RCC 7860 (cell line): ENCODE measurements at regions not wholly inside any gene's neighbourhood (a gene's known extent, or its start where the extent isn't known, plus 50 kb on each side); places are given as distances from the start of the nearest gene placed in this dataset.
"Not testable (repeated sequence)": the region's sequence is repeated elsewhere in the genome, so short reads cannot be mapped to it uniquely, and the experiment has no call there.

Experiments
- DNase-seq: peaks from one replicate; pipeline ENCODE4 v3.0.0-alpha.2; 2015; ENCODE audit warnings: low spot score
- FAIRE-seq: peaks from 2 replicates; lab custom pipeline; 2012; peaks lifted over from hg19 to GRCh38; lab: Jason Lieb, UNC

DNA sequence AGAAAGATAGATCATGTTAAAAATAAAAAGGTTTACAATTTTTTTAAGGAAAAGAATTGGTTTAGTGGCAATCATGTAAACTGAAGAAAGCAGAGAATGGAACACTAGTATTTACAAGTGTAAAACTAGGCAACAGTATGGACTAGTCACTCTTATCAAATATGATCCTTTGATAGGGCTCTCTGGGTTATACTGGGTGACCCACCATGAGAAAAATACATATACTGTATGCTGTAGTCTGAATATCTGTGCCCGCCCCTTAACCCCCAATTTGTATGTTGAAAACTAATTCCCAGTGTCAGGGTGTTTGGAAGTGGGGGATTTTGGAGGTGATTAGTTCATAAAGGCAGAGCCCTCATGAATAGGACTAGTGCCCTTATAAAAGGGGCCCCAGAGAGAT lies 236.8 kb upstream of the TARS1 start:
- FAIRE-seq = no peak

DNA sequence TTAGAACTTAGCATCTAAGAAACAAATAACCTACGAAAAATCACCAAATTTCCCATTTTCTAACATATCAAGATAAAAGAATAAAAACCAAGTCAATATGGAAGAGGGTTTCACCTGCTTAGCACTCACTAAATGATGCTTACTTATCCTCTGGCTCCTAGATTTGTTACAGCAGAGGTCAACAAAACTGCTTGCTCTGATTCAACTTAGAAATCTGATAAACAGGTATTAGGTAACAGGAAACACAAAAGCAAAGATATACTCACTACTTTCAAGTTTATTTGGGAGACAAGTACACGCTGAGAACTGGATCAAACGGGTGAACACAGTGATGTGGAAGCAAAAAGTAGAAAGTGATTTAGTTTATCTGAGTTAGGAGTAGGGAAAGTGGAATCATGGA lies 235.7 kb upstream of the TARS1 start:
- FAIRE-seq (no peak), DNase-seq (no peak)

More for the DNA sequence above, 236.8 kb upstream of the TARS1 start:
- no peak for DNase-seq

DNA sequence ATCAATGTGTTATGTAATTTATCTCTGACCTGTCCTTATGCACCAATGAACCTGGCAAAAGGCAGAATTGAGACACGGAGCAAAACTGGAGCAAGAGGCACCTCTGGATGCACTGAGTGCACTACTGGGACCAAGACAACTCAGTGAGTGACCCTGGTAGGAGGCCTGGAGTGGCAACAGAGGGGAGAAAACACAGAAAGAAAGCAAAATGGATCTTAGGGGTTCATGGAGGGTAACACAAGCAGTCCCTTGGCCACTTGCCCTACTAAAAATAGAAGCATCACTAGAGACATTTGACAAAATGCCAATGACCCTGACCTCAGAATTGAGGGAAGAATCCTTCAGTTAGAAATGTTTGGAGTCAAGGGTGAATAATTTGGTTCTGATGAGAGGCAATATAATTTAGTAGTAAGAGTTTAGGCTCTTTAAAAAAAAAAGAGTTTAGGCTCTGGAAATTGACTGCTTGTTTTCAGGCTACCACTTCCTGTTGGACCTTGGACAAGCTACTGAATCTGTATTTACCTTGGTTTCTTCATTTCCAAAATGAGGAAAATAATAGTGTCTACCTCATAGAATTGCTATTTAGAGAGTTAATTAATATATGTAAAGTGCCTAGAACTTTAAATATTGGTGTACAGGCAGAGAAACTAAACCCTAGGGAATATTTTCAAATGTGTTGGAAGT lies 234.9 kb upstream of the TARS1 start:
- FAIRE-seq (no peak), DNase-seq (no peak)

DNA sequence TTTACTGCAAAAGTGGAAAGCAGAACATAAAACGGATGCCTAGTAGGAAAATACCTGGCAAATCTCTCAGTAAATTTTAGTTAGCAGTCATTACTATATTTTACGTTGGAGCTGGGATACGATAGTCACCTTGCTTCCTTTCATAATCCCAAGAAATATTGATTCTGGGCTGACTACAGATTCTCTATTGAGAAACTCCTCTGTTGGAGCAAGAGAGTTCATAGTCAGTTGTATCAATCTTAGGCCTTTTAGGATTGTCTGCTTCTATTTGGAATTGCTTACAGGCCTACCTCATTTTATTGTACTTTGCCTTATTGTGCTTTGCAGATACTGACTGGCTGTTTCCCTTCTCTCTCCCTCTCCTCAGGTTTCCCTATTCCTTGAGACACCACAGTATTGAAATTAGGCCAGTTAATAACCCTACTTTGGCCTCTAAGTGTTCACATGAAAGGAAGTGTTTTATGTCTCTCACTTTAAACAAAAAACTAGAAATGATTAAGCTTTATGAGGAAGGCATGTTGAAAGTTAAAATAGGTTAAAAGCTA lies 233.7 kb upstream of the TARS1 start:
- FAIRE-seq (no peak), DNase-seq (no peak)

DNA sequence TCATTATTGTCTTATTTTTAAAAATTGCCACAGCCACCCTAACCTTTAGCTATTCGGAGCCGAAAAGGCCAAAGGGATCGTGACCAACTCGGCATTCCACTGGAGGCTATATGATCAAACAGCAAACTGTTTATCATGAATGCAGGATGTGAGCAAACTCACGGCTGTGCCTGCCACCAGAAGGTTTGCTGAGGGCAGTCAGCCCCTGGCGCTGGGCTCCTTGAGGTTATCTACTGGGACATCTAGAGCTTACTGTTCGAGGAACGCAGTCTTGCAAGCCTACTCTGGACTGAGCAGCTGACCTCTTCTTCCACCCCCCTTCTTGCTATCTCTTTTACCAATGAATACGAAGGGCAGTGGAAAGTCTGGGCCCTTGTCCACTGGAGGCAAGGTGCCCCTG lies 231.5 kb upstream of the TARS1 start:
- FAIRE-seq (no peak), DNase-seq (no peak)

DNA sequence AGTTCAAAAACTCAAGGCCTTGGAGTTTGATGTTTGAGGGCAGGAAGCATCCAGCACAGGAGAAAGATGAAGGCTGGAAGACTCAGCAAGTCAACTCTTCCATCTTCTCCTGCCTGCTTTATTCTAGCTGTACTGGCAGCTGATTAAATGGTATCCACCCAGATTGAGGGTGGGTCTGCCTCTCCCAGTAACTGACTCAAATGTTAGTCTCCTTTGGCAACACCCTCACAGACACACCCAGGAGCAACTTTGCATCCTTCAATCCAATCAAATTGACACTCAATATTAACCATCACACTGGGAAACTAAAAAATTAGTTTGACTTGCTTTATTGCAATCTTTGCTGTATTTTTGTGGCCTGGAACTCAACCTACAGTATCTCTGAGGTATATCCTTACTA lies 230.5 kb upstream of the TARS1 start:
- DNase-seq, FAIRE-seq: not testable (repeated sequence)

DNA sequence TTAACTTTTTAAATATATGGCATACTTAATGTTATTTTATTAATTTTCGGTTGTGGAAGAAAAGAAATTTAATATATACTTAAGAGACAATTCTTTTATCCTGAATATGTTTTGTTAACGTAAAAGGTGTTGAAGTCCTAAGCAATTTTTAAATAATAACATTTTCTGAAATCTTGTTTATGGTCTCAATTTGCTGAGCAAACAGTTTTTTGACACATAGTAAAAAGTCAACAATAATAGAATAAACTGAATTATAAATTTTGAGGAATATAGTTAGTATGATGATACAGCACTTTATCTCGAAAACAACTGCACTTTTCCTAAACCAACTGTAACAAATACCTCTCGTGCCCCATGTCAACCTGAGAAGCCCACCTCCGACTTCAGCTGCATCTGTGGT lies 229.8 kb upstream of the TARS1 start:
- DNase-seq = no peak
- FAIRE-seq = peak; percentile 66

DNA sequence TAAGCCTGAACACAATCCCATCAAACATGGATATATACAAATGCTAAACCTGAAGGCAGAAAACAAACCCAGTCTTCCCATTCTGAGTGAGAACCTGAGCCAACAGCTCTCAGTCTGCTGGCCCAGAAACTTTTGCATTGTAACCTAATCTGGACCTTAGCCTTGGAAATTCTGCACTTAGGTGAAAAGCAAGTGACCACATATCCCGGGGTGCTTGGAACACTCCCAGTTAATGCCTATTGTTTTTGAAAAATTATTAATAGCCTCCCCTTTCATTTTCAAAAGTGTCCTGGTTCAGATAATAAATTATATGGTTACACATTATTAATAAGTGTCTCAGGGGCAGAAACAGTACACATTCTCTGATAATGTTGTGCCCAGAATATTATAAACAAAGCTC lies 228.3 kb upstream of the TARS1 start:
- FAIRE-seq (no peak), DNase-seq (no peak)

DNA sequence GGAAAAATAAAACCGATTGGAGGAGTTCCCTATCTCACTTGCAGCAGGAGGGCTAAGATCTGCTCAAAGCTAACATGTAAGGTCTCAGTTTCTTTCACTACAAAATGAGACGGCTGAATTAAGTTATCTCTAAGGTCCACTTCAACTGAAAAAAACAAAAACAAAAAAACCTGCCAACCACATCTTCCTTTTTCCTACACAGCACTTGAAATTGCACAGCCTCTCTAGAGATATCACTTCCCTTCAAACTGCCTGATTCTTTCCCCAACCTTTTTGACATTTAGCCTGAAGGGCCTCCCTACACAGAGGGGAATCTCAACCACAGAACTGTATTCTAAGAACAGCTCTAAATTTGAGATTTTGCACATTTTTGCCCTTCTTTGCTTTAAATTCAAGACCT lies 227.9 kb upstream of the TARS1 start:
- FAIRE-seq = no peak
- no peak for DNase-seq

DNA sequence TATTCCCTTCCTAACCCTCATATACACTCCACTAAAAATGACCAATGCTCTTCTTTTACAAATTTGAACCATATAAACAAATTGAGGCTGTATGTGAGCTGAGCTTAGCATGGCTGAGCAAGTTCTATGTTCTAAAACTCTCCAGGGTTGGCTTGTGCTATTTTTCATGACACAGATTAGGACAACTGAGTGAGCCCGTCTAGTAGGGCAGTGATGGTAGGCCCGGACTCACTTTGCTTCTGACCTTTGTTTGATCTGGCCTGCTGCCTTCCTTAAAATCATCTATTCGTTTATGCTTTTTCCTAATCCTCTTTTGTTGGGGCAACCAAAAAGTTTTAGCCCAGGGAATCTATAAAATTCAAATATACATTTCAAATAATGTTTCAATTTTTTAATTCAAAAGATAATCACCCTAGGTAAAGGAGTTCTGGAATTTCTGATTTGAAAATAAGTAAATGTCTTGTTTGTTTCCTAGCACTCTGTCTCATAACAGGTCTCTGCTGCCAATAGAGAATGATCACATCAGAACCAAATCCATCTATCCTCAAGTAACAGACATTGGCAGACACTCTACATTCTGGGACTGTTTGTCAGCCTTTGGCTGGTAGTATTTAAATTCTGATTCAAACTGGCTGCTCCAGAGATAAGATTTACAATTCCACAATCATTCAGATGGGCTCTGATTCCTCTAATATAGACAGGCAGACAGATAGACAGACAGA lies 217.0 kb upstream of the TARS1 start:
- FAIRE-seq (no peak), DNase-seq (no peak)

DNA sequence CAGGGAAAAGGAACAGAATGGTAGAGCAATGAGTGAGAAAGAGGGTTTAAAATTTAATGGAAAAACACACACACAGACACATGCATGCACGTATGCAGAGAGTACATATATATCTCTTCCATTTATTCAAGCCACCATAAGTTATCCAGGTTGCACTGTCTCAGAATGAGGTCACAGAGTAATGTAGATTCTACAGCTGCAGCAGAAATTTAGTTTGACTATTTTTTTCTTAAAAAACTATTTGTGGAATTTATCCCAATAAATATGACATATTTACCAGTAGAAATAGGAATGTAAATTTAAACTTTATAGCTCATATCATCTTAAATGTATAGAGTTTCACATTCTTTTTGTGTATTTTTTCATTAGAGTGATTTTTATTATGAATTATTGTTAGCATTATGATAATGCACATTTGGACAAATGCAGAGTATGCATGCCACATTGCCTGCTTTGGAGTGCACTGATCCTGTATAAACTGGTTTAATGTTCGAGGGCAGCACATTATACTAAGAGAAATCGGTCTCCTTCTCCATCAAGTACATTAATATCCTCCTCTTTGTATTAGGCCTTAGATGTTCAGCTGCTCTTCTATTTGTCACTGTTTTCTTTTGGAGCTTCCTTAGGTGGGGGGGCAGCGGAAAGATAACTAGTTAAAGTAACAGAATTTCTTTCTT lies 216.3 kb upstream of the TARS1 start:
- FAIRE-seq = no peak
- no peak for DNase-seq

DNA sequence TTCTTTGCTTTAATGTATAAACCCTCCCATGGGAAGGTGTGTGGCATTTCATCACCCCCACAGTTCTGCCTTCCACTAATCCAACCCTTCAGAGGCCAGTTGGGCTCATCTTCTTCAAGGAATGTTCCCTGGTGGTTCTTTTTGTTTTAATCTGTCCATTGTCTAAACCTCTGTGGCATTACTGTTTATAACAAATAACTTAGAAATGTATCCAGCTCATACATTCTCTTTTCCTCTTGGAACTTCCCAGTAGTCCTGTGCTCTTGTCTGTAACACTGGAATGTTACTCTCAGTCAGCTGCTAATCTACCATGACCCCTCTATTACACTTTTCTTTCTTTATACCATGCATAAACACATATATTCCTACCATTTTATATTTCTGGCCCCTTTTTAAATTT lies 213.5 kb upstream of the TARS1 start:
- no peak for FAIRE-seq
- DNase-seq = no peak

DNA sequence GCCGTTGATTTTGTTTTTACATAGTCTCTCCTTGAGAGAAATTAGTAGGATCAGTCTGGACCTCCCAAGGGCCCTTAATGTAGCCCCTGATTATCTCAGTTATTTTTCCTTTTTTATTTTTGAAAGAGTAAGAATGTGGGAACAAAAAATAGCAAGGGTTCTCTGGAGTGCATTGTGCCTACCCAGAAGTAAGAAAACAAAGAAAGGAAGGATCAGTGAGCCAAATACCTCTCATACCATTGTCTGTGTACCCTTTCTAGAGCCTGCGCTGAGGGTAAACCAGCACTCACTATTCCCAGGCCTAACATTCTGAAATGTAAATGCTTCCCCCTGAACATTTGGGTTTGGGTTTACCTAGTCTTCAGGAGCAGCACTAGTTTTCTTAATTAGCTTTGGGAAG lies 213.0 kb upstream of the TARS1 start:
- DNase-seq (no peak), FAIRE-seq (no peak)

DNA sequence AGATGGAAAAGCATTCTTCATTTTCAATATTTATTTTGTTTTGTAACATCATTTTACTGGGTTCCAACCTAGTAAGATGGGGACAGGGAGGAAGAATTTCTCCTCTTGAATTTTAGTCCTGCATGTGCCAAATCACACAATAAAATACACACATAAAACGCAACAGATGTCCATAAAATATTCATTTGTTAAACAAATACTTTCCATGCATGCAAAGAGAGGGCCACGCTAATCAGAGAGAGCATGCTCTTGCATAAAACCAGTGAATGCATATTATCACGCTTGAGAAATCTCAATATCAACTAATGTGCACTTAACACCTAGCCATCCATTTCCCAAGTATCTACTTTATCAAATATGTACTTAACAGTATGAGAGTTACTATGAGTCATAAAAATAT lies 212.6 kb upstream of the TARS1 start:
- FAIRE-seq (no peak), DNase-seq (no peak)

DNA sequence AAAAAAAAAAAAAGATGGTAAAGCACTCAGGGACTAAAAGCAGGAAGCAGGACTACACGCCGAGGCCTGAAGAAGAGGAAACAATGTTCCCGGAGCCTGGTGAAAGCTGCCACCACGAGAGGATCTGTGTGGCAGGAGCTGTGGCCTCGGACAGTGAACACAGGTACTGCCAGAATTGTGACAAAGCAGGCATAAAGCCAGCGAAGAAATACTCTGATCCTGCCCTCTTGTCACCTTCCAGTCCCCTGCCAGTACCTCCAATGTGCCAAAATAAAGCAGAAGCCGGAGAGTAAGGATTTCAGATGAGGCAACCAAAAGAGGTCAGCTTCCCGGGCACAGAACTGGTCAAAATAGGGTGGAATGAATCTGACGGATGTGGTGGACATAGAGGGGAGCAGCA lies 211.5 kb upstream of the TARS1 start:
- DNase-seq (no peak), FAIRE-seq (no peak)

DNA sequence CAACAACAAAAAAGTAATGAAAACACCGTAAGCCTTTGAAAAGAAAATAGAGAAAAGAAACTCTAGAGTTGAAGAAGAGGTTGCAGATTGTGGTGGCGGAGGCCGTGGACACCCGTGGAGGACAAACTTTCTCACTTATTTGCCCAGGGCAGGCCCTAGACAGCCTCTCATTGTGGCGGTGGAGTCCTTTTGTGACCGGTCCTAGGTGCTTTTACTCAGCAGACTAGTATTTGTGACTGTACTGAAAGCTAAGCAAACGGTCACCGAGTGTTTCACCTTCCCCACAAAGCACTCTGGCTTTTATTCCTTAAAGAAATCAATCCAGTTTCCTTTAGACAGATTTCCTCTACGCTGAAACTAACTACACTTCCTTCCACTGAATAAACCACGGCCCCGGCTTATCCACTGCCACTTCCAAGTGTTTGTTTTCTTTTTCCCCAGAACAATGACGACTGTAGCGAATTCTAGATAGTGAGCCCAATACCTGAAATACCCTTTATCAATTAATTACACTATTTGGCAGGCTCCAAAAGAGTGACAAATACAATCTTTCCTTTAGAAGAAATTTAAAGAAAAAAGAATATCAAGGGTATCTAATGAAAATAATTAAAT lies 210.2 kb upstream of the TARS1 start:
- FAIRE-seq (no peak), DNase-seq (no peak)

DNA sequence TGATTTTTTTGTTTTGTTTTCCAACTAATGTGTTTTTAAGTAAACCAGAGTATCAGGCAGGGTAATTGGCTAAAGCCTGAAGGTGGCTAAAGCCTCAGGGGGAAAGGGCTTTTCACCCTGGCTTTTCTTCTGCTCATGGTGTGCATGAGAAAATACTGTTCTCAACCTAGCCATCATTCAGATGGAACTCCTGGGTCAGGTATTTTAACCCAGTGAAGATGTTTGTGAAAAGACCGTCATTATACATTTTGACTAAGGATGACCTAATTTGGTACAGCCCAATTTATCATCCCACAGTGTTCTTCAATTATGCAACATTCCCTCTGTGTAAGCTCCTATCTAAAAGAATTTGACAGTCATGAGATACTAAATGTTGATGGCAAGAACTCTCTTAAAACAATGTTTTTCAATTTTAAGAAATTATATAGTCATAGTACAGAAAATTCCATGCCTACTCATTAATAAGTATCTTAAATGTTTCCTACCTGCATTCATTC lies 209.5 kb upstream of the TARS1 start:
- no peak for DNase-seq
- FAIRE-seq = no peak

DNA sequence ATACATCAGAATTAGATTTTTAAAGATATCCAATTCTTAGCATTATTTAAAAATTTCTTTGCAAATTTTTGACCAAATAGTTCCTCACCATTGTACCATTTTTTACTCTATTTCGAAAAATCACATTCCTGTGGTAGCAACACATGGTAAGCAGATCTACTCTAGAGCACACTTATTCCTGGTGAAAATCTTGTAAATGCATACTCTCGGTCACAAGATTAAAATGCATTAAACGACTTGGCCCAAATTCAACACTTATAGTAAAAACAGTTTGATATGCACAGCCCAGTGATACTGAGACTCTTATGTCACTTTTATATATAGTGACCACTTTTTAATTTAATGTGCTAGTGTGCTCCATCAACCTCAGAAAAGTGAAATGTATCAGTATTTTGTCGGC lies 208.8 kb upstream of the TARS1 start:
- FAIRE-seq (no peak), DNase-seq (no peak)

DNA sequence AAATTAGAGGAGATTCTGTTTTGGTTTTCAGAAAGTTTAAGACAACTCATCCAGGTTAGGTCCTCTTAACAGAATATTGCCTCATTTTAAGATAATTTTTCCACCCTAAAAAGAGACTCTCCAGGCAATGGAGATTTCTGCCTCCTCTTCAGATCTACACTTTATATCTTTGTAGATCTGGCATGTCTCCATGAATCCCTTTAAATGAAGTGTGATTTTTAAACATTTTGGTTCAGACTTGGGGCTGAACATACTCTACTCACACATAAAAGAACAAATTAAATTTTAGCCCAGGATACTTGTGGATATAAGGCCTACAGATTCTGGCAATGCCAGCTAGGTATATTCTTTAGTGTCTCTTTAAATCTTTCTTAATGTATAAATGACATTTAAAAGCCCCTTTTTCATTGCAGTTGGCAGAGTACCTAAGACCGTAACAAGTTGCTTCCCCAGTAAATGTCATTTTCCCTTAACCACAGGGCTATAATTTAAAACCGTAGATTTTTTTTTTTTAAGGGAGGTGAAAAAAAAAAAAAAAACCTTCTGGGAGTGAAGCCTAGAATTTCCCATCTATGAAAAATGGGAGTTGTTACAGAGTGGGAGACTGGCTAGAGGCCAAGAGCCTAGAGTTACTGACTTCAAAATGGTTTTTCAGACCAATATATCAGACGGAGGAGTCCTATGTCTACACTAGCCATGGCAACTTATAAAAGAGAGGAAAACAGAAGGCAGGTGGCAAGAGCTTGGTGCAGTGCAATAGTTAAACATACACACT lies 207.8 kb upstream of the TARS1 start:
- DNase-seq (no peak), FAIRE-seq (no peak)

DNA sequence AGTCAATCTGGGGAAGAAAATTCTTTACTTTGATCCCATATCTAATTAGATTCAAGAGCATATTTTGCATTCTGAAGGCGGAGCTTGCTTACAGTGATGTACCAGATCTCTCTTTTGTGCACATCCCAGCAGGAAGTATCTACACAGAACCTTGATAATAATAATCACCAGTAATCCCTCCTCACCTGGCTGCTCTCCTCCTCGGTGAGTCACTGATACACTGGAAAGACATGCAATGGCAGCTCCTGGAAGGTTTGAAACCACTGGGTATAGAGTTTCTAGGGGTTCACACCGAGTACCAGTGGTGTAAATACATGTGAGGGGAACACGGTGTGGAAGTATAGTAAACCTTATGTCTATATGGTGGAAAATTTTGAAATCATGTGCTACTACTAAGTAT lies 205.5 kb upstream of the TARS1 start:
- FAIRE-seq (no peak), DNase-seq (no peak)

DNA sequence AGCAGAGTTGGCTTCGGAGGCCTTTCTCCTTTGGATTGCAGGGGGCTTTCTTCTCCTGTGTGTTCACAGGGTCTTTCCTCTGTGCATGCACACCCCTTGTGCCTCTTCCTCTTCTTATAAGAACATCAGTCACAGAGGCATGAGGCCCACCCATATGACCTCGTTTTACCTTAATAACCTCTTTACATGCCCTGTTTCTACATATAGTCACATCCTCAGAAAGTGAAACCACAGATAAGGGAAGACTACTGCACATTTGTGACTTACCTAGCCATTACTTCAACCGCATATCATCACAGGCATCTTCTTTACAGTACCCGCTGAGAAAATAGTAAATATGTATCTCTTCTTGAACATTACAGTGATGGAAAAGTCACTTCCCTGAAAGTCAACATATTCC lies 204.9 kb upstream of the TARS1 start:
- no peak for FAIRE-seq
- no peak for DNase-seq
